ENCODE measurements at regions not wholly inside any gene's neighbourhood (a gene's known extent, or its start where the extent isn't known, plus 50 kb on each side); places are given as distances from the start of the nearest gene placed in this dataset.

- Histone ChIP-seq H3K9me3 (ENCODE audit: insufficient read depth, low read length) (no peaks in the 10 kb centered on the region), H4K20me1 (ENCODE audit: insufficient read depth, low read length) (no peaks in the 10 kb centered on the region), H3K27me3 (ENCODE audit: low read depth, low read length) (no peaks in the 10 kb centered on the region), H3K79me2 (ENCODE audit: low read length) (no peaks in the 10 kb centered on the region), H3K4me3 (ENCODE audit: low read length) (no peak overlapping the region), H3K36me3 (replicated peaks; ENCODE audit: low read depth, low read length) (no peaks in the 10 kb centered on the region), H3K27ac (ENCODE audit: low read length) (no peak overlapping the region), H3K4me1 (ENCODE audit: low read length) (no peaks in the 10 kb centered on the region), H3K4me2 (ENCODE audit: low read length) (no peak overlapping the region), H3K9ac (ENCODE audit: low read length) (no peak overlapping the region), H2AFZ (ENCODE audit: low read depth, low read length) (no peak overlapping the region)
- TF ChIP-seq CTCF (IDR thresholded peaks at IDR 0.05; ENCODE audit: low read depth, low read length) (no peak), EZH2phosphoT487 (IDR thresholded peaks at IDR 0.05; ENCODE audit: low read depth) (no peak)
Observed at GRCh38 chr16:73750639-73751038, 546.0 kb upstream of the PSMD7 start.

GRCh38 chr16:73747328-73747727 is 549.3 kb upstream of the PSMD7 start:
- TF ChIP-seq CTCF (IDR thresholded peaks at IDR 0.05; ENCODE audit: low read depth, low read length) (no peak), EZH2phosphoT487 (IDR thresholded peaks at IDR 0.05; ENCODE audit: low read depth) (no peak)
- Histone ChIP-seq H4K20me1 (ENCODE audit: insufficient read depth, low read length) (no peaks in the 10 kb centered on the region), H3K27ac (ENCODE audit: low read length) (no peak overlapping the region)

DNA sequence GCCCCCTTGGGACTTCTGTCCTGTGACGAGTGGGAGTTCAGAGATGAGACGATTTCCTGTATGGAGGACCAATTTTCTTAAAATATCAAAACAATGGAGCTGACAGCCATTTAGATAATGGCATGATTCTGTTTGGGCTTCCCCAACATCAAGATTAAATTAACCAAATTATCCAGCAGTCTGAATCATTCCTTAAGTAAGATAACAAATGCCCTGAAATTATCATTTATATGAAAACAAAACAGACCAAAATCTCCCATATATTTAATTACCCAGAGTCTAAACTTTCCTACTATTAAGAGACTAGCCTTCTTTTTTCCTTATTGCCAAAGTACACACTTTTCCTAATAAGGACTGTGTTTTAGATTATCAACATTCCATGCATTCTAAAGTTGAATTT is 550.1 kb upstream of the PSMD7 start:
- H3K36me3 ChIP-seq (replicated peaks; ENCODE audit: low read depth, low read length) = no peaks in the 10 kb centered on the region
- no peaks in the 10 kb centered on the region for H3K79me2 ChIP-seq (ENCODE audit: low read length)
- no peak overlapping the region for H3K4me3 ChIP-seq (ENCODE audit: low read length)
- no peak overlapping the region for H3K4me2 ChIP-seq (ENCODE audit: low read length)
- no peak overlapping the region for H3K9ac ChIP-seq (ENCODE audit: low read length)
- TF ChIP-seq EZH2phosphoT487 (IDR thresholded peaks at IDR 0.05; ENCODE audit: low read depth) = no peak
- TF ChIP-seq CTCF (IDR thresholded peaks at IDR 0.05; ENCODE audit: low read depth, low read length) = no peak
- no peaks in the 10 kb centered on the region for H4K20me1 ChIP-seq (ENCODE audit: insufficient read depth, low read length)
- H3K27me3 ChIP-seq (ENCODE audit: low read depth, low read length) = 0 out of 2 replicates have a peak, but pooled peaks cover 3% of the 10 kb centered on the region
- no peak overlapping the region for H2AFZ ChIP-seq (ENCODE audit: low read depth, low read length)
- H3K27ac ChIP-seq (ENCODE audit: low read length) = no peak overlapping the region
- no peaks in the 10 kb centered on the region for H3K9me3 ChIP-seq (ENCODE audit: insufficient read depth, low read length)
- no peaks in the 10 kb centered on the region for H3K4me1 ChIP-seq (ENCODE audit: low read length)

More at GRCh38 chr16:73747328-73747727, 549.3 kb upstream of the PSMD7 start:
- no peaks in the 10 kb centered on the region for H3K36me3 ChIP-seq (replicated peaks; ENCODE audit: low read depth, low read length)
- H3K9me3 ChIP-seq (ENCODE audit: insufficient read depth, low read length) = no peaks in the 10 kb centered on the region
- no peaks in the 10 kb centered on the region for H3K4me1 ChIP-seq (ENCODE audit: low read length)
- no peak overlapping the region for H3K4me3 ChIP-seq (ENCODE audit: low read length)
- no peaks in the 10 kb centered on the region for H3K79me2 ChIP-seq (ENCODE audit: low read length)
- no peak overlapping the region for H3K9ac ChIP-seq (ENCODE audit: low read length)
- H3K4me2 ChIP-seq (ENCODE audit: low read length) = no peak overlapping the region
- H3K27me3 ChIP-seq (ENCODE audit: low read depth, low read length) = 0 out of 2 replicates have a peak, but pooled peaks cover under 1% of the 10 kb centered on the region
- no peak overlapping the region for H2AFZ ChIP-seq (ENCODE audit: low read depth, low read length)

DNA sequence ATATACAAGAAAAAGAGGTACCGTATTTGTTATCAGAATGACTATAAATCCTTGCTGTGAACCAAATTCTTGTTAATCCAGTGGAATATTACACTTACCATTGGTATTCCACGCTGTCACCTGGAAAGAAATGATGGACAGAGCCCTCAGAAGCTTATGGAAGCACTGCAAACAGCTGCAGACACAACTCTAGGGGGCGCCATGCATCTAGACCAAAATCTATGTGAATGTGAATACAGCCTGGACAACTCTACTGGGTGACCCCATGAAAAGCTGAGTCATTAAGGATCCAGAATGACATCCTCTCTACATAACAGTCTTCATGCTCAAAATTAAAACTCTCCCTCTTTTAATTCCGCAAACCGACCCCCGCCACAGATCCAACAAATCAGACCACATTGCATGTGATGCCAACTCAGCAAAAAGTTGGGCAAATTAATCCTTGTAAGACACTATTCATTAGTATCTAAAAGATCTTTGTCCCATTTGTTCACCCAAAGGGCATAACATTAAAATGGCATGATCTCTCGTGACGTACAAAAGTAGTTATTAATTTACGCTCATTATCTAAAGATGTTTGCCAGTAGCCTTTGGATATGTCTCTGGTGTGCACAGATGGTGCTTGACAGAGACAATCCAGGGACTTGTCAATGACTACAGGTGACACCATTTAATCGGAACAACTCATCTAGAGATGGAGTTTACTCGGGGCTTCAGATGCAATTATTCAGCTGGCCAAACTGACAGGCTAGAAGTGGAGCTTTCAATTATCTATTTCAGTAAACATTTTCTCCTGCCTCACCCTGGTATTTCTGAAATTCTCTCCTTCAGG is 552.7 kb upstream of the PSMD7 start:
- H3K27me3 ChIP-seq (ENCODE audit: low read depth, low read length) = 0 out of 2 replicates have a peak, but pooled peaks cover 3% of the 10 kb centered on the region
- no peaks in the 10 kb centered on the region for H3K36me3 ChIP-seq (replicated peaks; ENCODE audit: low read depth, low read length)
- H3K9me3 ChIP-seq (ENCODE audit: insufficient read depth, low read length) = no peaks in the 10 kb centered on the region
- no peak overlapping the region for H3K4me2 ChIP-seq (ENCODE audit: low read length)
- H3K4me3 ChIP-seq (ENCODE audit: low read length) = no peak overlapping the region
- no peak overlapping the region for H3K27ac ChIP-seq (ENCODE audit: low read length)
- no peaks in the 10 kb centered on the region for H3K79me2 ChIP-seq (ENCODE audit: low read length)
- no peaks in the 10 kb centered on the region for H4K20me1 ChIP-seq (ENCODE audit: insufficient read depth, low read length)
- H2AFZ ChIP-seq (ENCODE audit: low read depth, low read length) = no peak overlapping the region
- H3K4me1 ChIP-seq (ENCODE audit: low read length) = no peaks in the 10 kb centered on the region
- H3K9ac ChIP-seq (ENCODE audit: low read length) = no peak overlapping the region
- TF ChIP-seq CTCF (IDR thresholded peaks at IDR 0.05; ENCODE audit: low read depth, low read length) = peak; percentile 45
- TF ChIP-seq EZH2phosphoT487 (IDR thresholded peaks at IDR 0.05; ENCODE audit: low read depth) = no peak
